HCT116 (cell line): ENCODE measurements at regions not wholly inside any gene's neighbourhood (a gene's known extent, or its start where the extent isn't known, plus 50 kb on each side); places are given as distances from the start of the nearest gene placed in this dataset.

Experiments
- ATAC-seq: fragments of 200-7000 bp; cut with Tn5 transposase; 2 replicates; pipeline ENCODE4 v1.9.1; 2020; ENCODE audit warnings: mild to moderate bottlenecking, moderate library complexity
- BruUV-seq: library from RNA; stranded (reverse); fragments of 400-500 nt; replicated peaks from 2 replicates; lab custom pipeline; 2021; lab: Mats Ljungman, UMichigan
- CTCF ChIA-PET: fragments of 300-600 bp; sonication (Branson Sonifier 250); formaldehyde crosslinking; loops from one replicate; lab custom pipeline; 2021; ENCODE audit warnings: antibody characterized with exemption; lab: Charles Lee
- POLR2A ChIA-PET: fragments of 300-600, 350-600 bp; sonication (Branson Sonifier 250); formaldehyde crosslinking; loops from one replicate; lab custom pipeline; 2021; ENCODE audit warnings: antibody characterized with exemption; lab: Charles Lee
- RAD21 ChIA-PET, 2 experiments: fragments of 300-600 bp; sonication (Branson Sonifier 250); formaldehyde crosslinking; loops; one replicate each; lab custom pipeline; 2023; ENCODE audit warnings: low total read pairs in 2 of 2; ENCODE audit not compliant: uncharacterized antibody in 2 of 2, unreplicated experiment in 2 of 2, low non-redundant PET in 1 of 2; lab: Charles Lee
- DNase-seq: peaks from one replicate; pipeline ENCODE4 v3.0.0-alpha.2; 2010; ENCODE audit warnings: low read depth, low spot score
- H2AFZ ChIP-seq: fragments of 200-600 bp; shearing (Covaris generic), sonication (generic); 2 replicates; pipeline ENCODE4 v1.6.1; 2017; ENCODE audit warnings: low read depth, mixed run types, mixed read lengths, antibody characterized with exemption, low read length; ENCODE audit not compliant: poor library complexity, severe bottlenecking
- H3K27ac ChIP-seq: 2 replicates; pipeline ENCODE4 v1.5.1; 2012; ENCODE audit warnings: low read depth, low read length
- H3K27me3 ChIP-seq: fragments of 200-600 bp; sonication (generic); 2 replicates; pipeline ENCODE4 v1.6.1; 2016; ENCODE audit warnings: mixed run types, low read length, mixed read lengths; ENCODE audit not compliant: insufficient read depth
- H3K36me3 ChIP-seq, 2 experiments: fragments of 200-500 bp in 1 of 2; fragments of 200-600 bp in 1 of 2; sonication (Bioruptor generic) in 1 of 2; sonication (generic) in 1 of 2; 2 replicates each; pipeline versions ENCODE4 v1.5.1 to v1.6.1; 2014 to 2016; ENCODE audit warnings: low read length in 2 of 2, inconsistent platforms in 1 of 2, mixed read lengths in 1 of 2, mixed run types in 1 of 2; ENCODE audit not compliant: insufficient read depth in 2 of 2, control insufficient read depth in 1 of 2
- H3K4me1 ChIP-seq, 2 experiments: fragments of 200-600 bp in 1 of 2; sonication (generic) in 1 of 2; 2 replicates each; pipeline versions ENCODE4 v1.5.1 to v1.6.1; 2012 to 2017; ENCODE audit warnings: low read length in 2 of 2, inconsistent platforms in 1 of 2, mild to moderate bottlenecking in 1 of 2, mixed read lengths in 1 of 2, mixed run types in 1 of 2, moderate library complexity in 1 of 2; ENCODE audit not compliant: insufficient read depth in 2 of 2, control insufficient read depth in 1 of 2
- H3K4me2 ChIP-seq: fragments of 200-600 bp; sonication (generic); 2 replicates; pipeline ENCODE4 v1.6.1; 2017; ENCODE audit warnings: mixed run types, low read length, mixed read lengths
- H3K4me3 ChIP-seq, 2 experiments: fragments of 200-600 bp in 1 of 2; sonication (generic) in 1 of 2; replicated peaks in 1 of 2; 2 replicates each; pipeline ENCODE4 v1.5.1; 2011 to 2016; ENCODE audit warnings: low read length in 2 of 2, control low read depth in 1 of 2, low read depth in 1 of 2, mild to moderate bottlenecking in 1 of 2, mixed read lengths in 1 of 2, mixed run types in 1 of 2
- H3K79me2 ChIP-seq: fragments of 200-600 bp; sonication (generic); 2 replicates; pipeline ENCODE4 v1.6.1; 2017; ENCODE audit warnings: mild to moderate bottlenecking, mixed run types, low read length, moderate library complexity, mixed read lengths; ENCODE audit not compliant: insufficient read depth
- H3K9ac ChIP-seq: fragments of 200-600 bp; sonication (generic); 2 replicates; pipeline ENCODE4 v1.6.1; 2016; ENCODE audit warnings: low read length, mixed read lengths
- H3K9me2 ChIP-seq: fragments of 200-600 bp; sonication (generic), shearing (Covaris generic); 2 replicates; pipeline ENCODE4 v1.6.1; 2017; ENCODE audit warnings: mixed run types, mild to moderate bottlenecking, moderate library complexity; ENCODE audit not compliant: insufficient read depth
- H3K9me3 ChIP-seq, 2 experiments: fragments of 200-500 bp in 1 of 2; fragments of 200-600 bp in 1 of 2; sonication (Bioruptor generic) in 1 of 2; sonication (generic) in 1 of 2; 2 replicates each; pipeline ENCODE4 v1.6.1; 2014 to 2017; ENCODE audit warnings: low read length in 2 of 2, mixed read lengths in 2 of 2, inconsistent platforms in 1 of 2, low read depth in 1 of 2, mild to moderate bottlenecking in 1 of 2, mixed run types in 1 of 2, moderate library complexity in 1 of 2; ENCODE audit not compliant: control insufficient read depth in 1 of 2, insufficient read depth in 1 of 2
- H4K20me1 ChIP-seq: fragments of 200-600 bp; sonication (generic), shearing (Covaris generic); 2 replicates; pipeline ENCODE4 v1.6.1; 2017; ENCODE audit warnings: mixed run types, mild to moderate bottlenecking, moderate library complexity; ENCODE audit not compliant: insufficient read depth
- EGR1 ChIP-seq: IDR thresholded peaks from 2 replicates; pipeline ENCODE4 v1.6.1; 2012; ENCODE audit warnings: low read depth
- EZH2 ChIP-seq: fragments of 200-600 bp; sonication (generic); IDR thresholded peaks from 2 replicates; pipeline ENCODE4 v1.6.1; 2017; ENCODE audit warnings: antibody characterized with exemption, mixed run types
- FOSL1 ChIP-seq: IDR thresholded peaks from 2 replicates; pipeline ENCODE4 v1.6.1; 2012; ENCODE audit warnings: low read depth
- POLR2A ChIP-seq: IDR thresholded peaks from 2 replicates; pipeline ENCODE4 v1.7.0; 2011; ENCODE audit warnings: borderline replicate concordance; ENCODE audit not compliant: insufficient read depth, insufficient read length; ENCODE audit errors: extremely low read depth
- SP1 ChIP-seq: IDR thresholded peaks from 2 replicates; pipeline ENCODE4 v1.6.1; 2012; ENCODE audit warnings: low read depth
- SRF ChIP-seq: IDR thresholded peaks from 2 replicates; pipeline ENCODE4 v1.6.1; 2012; ENCODE audit warnings: low read depth
- TCF7L2 ChIP-seq: IDR thresholded peaks from 2 replicates; pipeline ENCODE4 v1.7.0; 2011; ENCODE audit warnings: borderline replicate concordance, inconsistent platforms; ENCODE audit not compliant: insufficient read depth, insufficient read length; ENCODE audit errors: extremely low read depth
- ZFX ChIP-seq: fragments of 450-650 bp; IDR thresholded peaks from 2 replicates; pipeline ENCODE4 v1.6.1; 2017
- ZNF274 ChIP-seq: fragments of 200-500 bp; sonication (Bioruptor generic); IDR thresholded peaks from 2 replicates; pipeline ENCODE4 v1.6.1; 2014; ENCODE audit warnings: mild to moderate bottlenecking, low read depth, low read length, inconsistent platforms
- intact Hi-C: fragments of 100-400 bp; cut with micrococcal nuclease; formaldehyde crosslinking; loops from 2 replicates; pipeline ENCODE4 v1.10.0; 2022
- TF ChIP-seq, protein P1 (sequence below): IDR thresholded peaks from 2 replicates; pipeline ENCODE4 v1.6.1; 2012
- TF ChIP-seq, protein P2 (sequence below): IDR thresholded peaks from 2 replicates; pipeline ENCODE4 v1.6.1; 2012
- TF ChIP-seq, protein P3 (sequence below): IDR thresholded peaks from 2 replicates; pipeline ENCODE4 v1.6.1; 2012; ENCODE audit warnings: low read depth
- TF ChIP-seq, protein P4 (sequence below): IDR thresholded peaks from 2 replicates; pipeline ENCODE4 v1.6.1; 2011; ENCODE audit warnings: mild to moderate bottlenecking, low read length, moderate library complexity; ENCODE audit not compliant: insufficient replicate concordance; ENCODE audit errors: extremely low read depth

- Histone ChIP-seq H3K4me3 (no peak overlapping the region), H3K27me3 (no peaks in the 10 kb centered on the region), H3K9me3 (no peaks in the 10 kb centered on the region), H3K4me1 (peaks cover 3 to 13% of the 10 kb centered on the region in 2 experiments; a peak in 2 of 4 replicates), H3K9ac (no peak overlapping the region), H3K27ac (no peak overlapping the region), H3K4me2 (no peak overlapping the region), H2AFZ (no peak overlapping the region), H3K36me3 (no peaks in the 10 kb centered on the region), H3K9me2 (no peaks in the 10 kb centered on the region), H4K20me1 (no peaks in the 10 kb centered on the region), H3K79me2 (no peaks in the 10 kb centered on the region)
- TF ChIP-seq ZFX: no peak
- no peak for TF ChIP-seq EGR1
- POLR2A ChIA-PET: no interaction called here
- CTCF ChIA-PET: interaction anchor here (2.1 kb wide), 1 partner anchor 12 kb away, joined by 5 read pairs; no protein-coding TSS in a partner anchor
- intact Hi-C loops: no loop called here
- DNase-seq (no peak), ATAC-seq (no peak)
- BruUV-seq: no TSS peak
- RAD21 ChIA-PET: no interaction called here
Observed at GRCh38 chr3:30331519-30331918, 274.9 kb upstream of the TGFBR2 start.

DNA sequence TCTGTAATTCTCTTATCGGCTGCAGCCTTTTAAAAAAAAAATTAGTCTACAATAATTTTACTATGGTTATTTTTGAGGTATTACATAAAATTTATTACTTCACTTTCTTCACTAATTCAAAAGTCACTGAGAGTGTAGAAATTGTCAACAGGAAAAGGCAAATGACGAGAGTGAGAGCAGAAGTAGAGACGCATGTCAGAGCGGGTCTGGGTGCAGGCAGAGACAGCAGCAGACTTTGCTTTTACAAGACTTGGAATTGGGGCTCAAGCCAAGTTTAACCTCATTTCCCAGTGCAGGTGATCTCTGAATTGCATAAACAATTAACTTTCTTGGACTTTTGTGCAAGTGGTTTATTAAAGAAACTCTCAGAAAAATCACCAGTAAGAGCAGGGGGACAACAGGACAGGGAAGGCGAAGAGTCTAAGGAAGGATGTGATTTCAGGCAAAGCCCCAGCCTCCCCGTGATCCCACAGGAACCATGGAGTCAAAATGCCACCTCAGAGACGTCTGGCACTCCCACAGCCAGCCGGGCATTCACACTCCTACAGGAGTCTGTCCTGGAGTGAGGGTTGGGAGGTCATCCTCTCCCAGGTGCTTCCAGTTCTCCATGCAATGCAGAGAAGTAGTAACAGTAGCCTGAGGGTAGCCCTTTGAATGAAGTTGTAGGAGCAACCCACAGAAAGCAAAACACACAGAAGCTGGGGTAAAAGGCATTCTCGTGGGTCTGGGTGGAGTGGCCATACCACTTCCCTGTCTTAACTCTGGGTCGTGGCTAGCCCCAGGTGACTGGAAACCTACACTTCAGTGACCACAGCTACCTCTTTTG, 274.0 kb upstream of the TGFBR2 start:
- RAD21 ChIA-PET: no interaction called here
- Histone ChIP-seq H3K9me2 (no peaks in the 10 kb centered on the region), H3K27ac (no peak overlapping the region), H3K79me2 (no peaks in the 10 kb centered on the region), H3K4me2 (peak overlapping the region; percentile 32), H3K9ac (no peak overlapping the region), H3K9me3 (no peaks in the 10 kb centered on the region), H3K4me1 (peaks cover 3 to 13% of the 10 kb centered on the region in 2 experiments; a peak in 2 of 4 replicates), H3K27me3 (no peaks in the 10 kb centered on the region), H3K4me3 (no peak overlapping the region), H2AFZ (peak overlapping the region; percentile 95), H4K20me1 (no peaks in the 10 kb centered on the region), H3K36me3 (no peaks in the 10 kb centered on the region)
- BruUV-seq: no TSS peak
- TF ChIP-seq TCF7L2 (no peak), ZNF274 (no peak), POLR2A (no peak), SP1 (no peak), FOSL1 (no peak), ZFX (no peak), EGR1 (no peak), EZH2 (no peak), SRF (no peak)
- TF ChIP-seq, protein P1, sequence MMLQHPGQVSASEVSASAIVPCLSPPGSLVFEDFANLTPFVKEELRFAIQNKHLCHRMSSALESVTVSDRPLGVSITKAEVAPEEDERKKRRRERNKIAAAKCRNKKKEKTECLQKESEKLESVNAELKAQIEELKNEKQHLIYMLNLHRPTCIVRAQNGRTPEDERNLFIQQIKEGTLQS: no peak
- TF ChIP-seq, protein P2, sequence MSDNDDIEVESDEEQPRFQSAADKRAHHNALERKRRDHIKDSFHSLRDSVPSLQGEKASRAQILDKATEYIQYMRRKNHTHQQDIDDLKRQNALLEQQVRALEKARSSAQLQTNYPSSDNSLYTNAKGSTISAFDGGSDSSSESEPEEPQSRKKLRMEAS: no peak
- TF ChIP-seq, protein P3, sequence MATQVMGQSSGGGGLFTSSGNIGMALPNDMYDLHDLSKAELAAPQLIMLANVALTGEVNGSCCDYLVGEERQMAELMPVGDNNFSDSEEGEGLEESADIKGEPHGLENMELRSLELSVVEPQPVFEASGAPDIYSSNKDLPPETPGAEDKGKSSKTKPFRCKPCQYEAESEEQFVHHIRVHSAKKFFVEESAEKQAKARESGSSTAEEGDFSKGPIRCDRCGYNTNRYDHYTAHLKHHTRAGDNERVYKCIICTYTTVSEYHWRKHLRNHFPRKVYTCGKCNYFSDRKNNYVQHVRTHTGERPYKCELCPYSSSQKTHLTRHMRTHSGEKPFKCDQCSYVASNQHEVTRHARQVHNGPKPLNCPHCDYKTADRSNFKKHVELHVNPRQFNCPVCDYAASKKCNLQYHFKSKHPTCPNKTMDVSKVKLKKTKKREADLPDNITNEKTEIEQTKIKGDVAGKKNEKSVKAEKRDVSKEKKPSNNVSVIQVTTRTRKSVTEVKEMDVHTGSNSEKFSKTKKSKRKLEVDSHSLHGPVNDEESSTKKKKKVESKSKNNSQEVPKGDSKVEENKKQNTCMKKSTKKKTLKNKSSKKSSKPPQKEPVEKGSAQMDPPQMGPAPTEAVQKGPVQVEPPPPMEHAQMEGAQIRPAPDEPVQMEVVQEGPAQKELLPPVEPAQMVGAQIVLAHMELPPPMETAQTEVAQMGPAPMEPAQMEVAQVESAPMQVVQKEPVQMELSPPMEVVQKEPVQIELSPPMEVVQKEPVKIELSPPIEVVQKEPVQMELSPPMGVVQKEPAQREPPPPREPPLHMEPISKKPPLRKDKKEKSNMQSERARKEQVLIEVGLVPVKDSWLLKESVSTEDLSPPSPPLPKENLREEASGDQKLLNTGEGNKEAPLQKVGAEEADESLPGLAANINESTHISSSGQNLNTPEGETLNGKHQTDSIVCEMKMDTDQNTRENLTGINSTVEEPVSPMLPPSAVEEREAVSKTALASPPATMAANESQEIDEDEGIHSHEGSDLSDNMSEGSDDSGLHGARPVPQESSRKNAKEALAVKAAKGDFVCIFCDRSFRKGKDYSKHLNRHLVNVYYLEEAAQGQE: no peak
- TF ChIP-seq, protein P4, sequence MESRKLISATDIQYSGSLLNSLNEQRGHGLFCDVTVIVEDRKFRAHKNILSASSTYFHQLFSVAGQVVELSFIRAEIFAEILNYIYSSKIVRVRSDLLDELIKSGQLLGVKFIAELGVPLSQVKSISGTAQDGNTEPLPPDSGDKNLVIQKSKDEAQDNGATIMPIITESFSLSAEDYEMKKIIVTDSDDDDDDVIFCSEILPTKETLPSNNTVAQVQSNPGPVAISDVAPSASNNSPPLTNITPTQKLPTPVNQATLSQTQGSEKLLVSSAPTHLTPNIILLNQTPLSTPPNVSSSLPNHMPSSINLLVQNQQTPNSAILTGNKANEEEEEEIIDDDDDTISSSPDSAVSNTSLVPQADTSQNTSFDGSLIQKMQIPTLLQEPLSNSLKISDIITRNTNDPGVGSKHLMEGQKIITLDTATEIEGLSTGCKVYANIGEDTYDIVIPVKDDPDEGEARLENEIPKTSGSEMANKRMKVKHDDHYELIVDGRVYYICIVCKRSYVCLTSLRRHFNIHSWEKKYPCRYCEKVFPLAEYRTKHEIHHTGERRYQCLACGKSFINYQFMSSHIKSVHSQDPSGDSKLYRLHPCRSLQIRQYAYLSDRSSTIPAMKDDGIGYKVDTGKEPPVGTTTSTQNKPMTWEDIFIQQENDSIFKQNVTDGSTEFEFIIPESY: no peak
- ATAC-seq: peak; percentile 70
- no peak for DNase-seq
- CTCF ChIA-PET: no interaction called here
- POLR2A ChIA-PET: no interaction called here
- intact Hi-C loops: no loop called here
